ENCODE measurements at regions not wholly inside any gene's neighbourhood (a gene's known extent, or its start where the extent isn't known, plus 50 kb on each side); places are given as distances from the start of the nearest gene placed in this dataset.

GRCh38 chr4:42225286-42225685 lies 72.8 kb upstream of the BEND4 start:
- H3K4me1 ChIP-seq (ENCODE audit: control insufficient read depth, insufficient read depth, low read length) = no peaks in the 10 kb centered on the region
- no peak overlapping the region for H3K23ac ChIP-seq (ENCODE audit: low read depth, low read length)
- H3K79me1 ChIP-seq (ENCODE audit: low read depth in 1 of 2, low read length in 2 of 2) = no peaks in the 10 kb centered on the region
- TF ChIP-seq POLR2A (IDR thresholded peaks at IDR 0.05; ENCODE audit: low read depth, low read length) (no peak), USF2 (IDR thresholded peaks at IDR 0.05; ENCODE audit: low read depth, low read length) (no peak), CHD1 (IDR thresholded peaks at IDR 0.05; ENCODE audit: low read depth, low read length) (no peak), RAD21 (IDR thresholded peaks at IDR 0.05; ENCODE audit: low read length) (no peak), RFX5 (IDR thresholded peaks at IDR 0.05; ENCODE audit: low read depth, low read length) (no peak), BHLHE40 (IDR thresholded peaks at IDR 0.05; ENCODE audit: low read depth, low read length) (no peak), ELK1 (IDR thresholded peaks at IDR 0.05; ENCODE audit: borderline replicate concordance, low read depth, low read length) (no peak), NFE2L2 (IDR thresholded peaks at IDR 0.05; ENCODE audit: low read depth, low read length) (no peak), MAZ (IDR thresholded peaks at IDR 0.05; ENCODE audit: borderline replicate concordance, low read depth, low read length) (no peak), MXI1 (IDR thresholded peaks at IDR 0.05; ENCODE audit: borderline replicate concordance, low read depth, low read length) (no peak), RCOR1 (IDR thresholded peaks at IDR 0.05; ENCODE audit: insufficient replicate concordance, low read length) (no peak), CEBPB (IDR thresholded peaks at IDR 0.05; ENCODE audit: low read depth, low read length) (no peak), MAFK (IDR thresholded peaks at IDR 0.05; ENCODE audit: low read depth, low read length) (no peak), FOS (IDR thresholded peaks at IDR 0.05; ENCODE audit: low read depth, low read length) (no peak), CTCF (conservative IDR thresholded peaks at IDR 0.05; ENCODE audit: low read depth, low read length) (no peak), SMC3 (IDR thresholded peaks at IDR 0.05; ENCODE audit: low read depth, low read length) (no peak)
- no peak overlapping the region for H2BK5ac ChIP-seq (ENCODE audit: low read depth, low read length, poor library complexity, severe bottlenecking)
- no peak overlapping the region for H4K91ac ChIP-seq (ENCODE audit: insufficient read depth, low read depth, low read length)
- no CpG with 5 or more reads among the region's 1 CpG for WGBS, 2 experiments (ENCODE audit: extremely low coverage in 2 of 2, insufficient read length in 1 of 2)
- no peak overlapping the region for H3K9ac ChIP-seq (ENCODE audit: low read depth, low read length)
- H3K4me3 ChIP-seq (ENCODE audit: insufficient read depth, low read depth, low read length) = no peak overlapping the region
- H2AK9ac ChIP-seq (replicated peaks; ENCODE audit: low read depth, low read length, poor library complexity) = no peak overlapping the region
- in situ Hi-C loops (cut with MboI; ENCODE audit: low sequenced_read_pairs) (no loop called here), dilution Hi-C loops (cut with HindIII; ENCODE audit: low sequenced_read_pairs, unreplicated experiment) (no loop called here), intact Hi-C loops (cut with micrococcal nuclease) (no loop called here)
- H3K4me2 ChIP-seq (ENCODE audit: low read depth, low read length) = no peak overlapping the region
- H2AK5ac ChIP-seq (ENCODE audit: low read depth, low read length) = no peak overlapping the region
- no peak overlapping the region for H4K5ac ChIP-seq (ENCODE audit: low read depth, low read length)
- H3K27ac ChIP-seq (ENCODE audit: insufficient read depth, low read length) = no peak overlapping the region
- no peak overlapping the region for H2BK15ac ChIP-seq (ENCODE audit: low read depth, low read length)
- H3K36me3 ChIP-seq (ENCODE audit: control insufficient read depth, insufficient read depth, low read length) = no peaks in the 10 kb centered on the region
- H2BK120ac ChIP-seq (ENCODE audit: low read depth, low read length) = no peak overlapping the region
- H4K20me1 ChIP-seq (ENCODE audit: insufficient read depth, low read length) = no peaks in the 10 kb centered on the region
- H3K9me1 ChIP-seq (ENCODE audit: insufficient read depth, low read length) = no peaks in the 10 kb centered on the region
- ATAC-seq (ENCODE audit: low read depth) (no peak), DNase-seq (no peak)
- BruUV-seq (replicated peaks) = no TSS peak
- no peaks in the 10 kb centered on the region for H3K9me3 ChIP-seq (ENCODE audit: control insufficient read depth, insufficient read depth, low read length)
- POLR2A ChIA-PET (ENCODE audit: unreplicated experiment) = no interaction called here
- H3K56ac ChIP-seq (ENCODE audit: extremely low read depth, insufficient read depth, low read length) = no peak overlapping the region
- H3K27me3 ChIP-seq (ENCODE audit: control insufficient read depth, insufficient read depth, low read length) = no peaks in the 10 kb centered on the region
- no peak overlapping the region for H2BK20ac ChIP-seq (ENCODE audit: low read depth, low read length)
- CTCF ChIA-PET = no interaction called here
- H3K18ac ChIP-seq (ENCODE audit: low read depth, low read length) = no peak overlapping the region
- no peak overlapping the region for H3K14ac ChIP-seq (replicated peaks; ENCODE audit: low read depth, low read length)
- no peak overlapping the region for H2AFZ ChIP-seq (replicated peaks; ENCODE audit: low read length, poor library complexity)
- no peak overlapping the region for H4K8ac ChIP-seq (ENCODE audit: low read depth in 2 of 2, low read length in 2 of 2)
- H3K4ac ChIP-seq (ENCODE audit: low read depth, low read length) = no peak overlapping the region

Data from IMR-90 (cell line).